ENCODE measurements at regions not wholly inside any gene's neighbourhood (a gene's known extent, or its start where the extent isn't known, plus 50 kb on each side); places are given as distances from the start of the nearest gene placed in this dataset.

DNA sequence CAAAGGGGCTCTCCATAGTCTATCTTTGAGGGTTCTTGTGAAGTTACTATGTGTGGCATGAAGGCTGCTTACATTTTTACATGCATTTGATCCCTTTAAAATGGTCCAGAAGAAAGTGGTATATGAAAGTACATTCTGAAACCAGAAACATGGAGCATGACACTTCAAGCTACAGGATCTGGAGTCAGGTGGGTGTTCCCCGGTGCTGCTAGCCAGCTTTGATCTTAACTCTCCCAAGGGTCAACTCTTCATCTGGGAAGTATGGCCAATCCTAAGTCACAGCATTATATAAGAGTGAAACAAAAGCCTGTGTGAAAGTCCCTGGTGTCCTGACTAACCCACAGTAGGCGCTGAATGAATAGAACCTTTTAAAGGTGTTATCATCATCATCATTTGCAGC, 91.0 kb upstream of the TAS2R1 start:
- DNase-seq: no peak

DNA sequence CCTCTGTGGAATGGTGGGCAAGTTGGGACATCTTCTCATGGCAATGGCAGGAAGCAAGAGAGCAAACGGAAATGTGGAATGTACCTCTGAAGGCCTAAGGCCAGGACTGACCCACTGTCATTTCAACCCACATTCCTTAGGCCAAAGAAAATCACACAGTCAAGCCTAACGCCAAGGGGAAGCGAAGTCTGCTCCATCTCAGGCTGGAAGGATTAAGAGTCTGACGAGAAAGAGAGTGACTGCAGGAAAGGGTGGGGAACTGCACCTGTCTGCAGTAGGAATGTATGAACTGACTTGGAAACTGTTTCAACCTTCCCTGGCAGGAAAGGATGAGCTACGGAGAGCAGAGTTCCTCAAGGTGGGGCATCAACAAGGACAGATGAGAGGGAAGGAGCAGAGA, 90.2 kb upstream of the TAS2R1 start:
- no peak for DNase-seq

DNA sequence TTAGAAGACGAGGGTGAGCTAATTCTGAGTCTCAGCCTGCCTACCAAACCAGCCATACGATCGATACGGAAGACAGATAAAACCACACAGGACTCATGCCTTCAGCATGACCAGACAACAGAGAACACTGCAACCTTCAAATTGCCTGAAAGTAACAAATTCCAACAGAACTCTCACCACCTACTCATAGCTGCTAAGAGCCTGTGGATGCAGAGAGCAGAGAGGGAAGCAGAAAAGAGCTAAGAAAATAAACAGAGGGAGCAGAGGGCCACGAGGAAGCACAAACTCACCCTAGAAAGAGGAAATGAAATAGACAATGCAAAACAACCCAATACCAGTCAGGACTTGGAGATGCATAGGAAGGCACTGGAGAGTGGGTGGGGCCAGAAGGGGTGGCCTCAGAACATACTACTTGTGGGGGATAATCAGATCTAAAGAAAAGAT, 86.7 kb upstream of the TAS2R1 start:
- no peak for DNase-seq

DNA sequence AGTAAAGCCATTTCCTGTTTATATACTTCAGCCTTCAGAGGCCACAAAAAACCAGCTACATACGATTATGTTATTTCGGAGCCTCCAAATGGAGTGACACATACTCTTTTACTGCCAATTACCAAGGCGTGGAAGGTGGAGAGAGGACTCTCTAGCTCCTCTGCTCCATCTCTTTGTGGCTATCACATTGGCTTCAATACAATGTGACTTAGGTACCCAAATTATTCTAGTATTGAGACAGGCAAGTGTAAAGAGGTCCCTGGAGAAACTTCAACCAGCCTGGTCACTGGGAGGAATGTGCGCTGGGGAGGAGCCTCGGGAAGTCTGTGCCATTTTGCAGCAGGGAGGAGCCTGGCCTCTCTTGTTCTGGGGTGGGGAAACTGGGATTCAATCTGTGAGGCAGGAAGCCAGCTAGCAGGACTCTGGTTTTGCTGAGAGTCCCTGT, 85.8 kb upstream of the TAS2R1 start:
- no peak for DNase-seq

DNA sequence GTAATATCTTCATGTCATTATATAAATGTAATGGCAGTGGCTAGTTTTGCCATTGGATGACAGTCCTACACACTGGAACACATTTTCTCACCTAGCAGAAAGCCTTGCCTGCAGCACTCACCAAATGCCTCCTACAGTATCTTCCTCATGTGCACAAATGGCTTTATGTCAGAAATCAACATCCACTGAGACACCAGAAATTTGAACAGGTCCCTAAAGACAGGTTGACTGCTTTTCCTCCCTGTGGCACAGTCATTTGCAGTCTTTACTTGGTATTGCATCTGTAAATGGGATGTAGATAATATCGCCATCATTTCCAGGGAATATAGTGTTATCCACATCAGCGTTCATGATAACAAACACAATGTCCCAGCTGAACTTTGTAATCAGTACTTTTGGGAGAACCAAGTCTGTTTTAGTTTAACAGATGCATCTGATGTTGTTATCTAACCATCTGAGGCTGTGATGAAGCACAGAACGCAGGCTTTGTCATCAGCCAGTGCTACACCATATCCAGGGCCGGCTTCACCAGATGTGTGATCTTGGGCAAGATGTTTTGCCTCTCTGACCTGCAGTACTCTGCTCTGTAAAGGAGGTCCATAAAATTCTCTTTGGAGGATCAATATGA, 83.9 kb upstream of the TAS2R1 start:
- DNase-seq: no peak

DNA sequence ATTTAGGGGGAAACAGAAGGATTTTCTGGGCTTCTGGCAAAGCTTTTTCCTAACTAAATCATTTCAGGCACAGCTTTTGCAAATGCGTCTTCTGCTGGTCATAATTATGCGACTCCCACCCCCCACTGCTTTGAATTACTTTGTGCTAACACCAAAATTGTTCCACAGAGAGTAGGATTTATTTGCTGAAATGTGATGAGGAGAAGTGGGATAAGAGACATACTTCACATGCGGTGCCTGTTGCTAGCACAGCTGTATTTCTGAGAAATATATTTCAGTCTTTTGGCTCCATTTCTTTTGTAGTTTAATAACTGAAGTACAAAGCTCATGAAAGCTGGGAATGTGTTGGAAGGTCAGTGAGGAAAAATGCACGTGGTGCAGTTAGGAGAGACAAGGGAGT, 83.2 kb upstream of the TAS2R1 start:
- no peak for DNase-seq

DNA sequence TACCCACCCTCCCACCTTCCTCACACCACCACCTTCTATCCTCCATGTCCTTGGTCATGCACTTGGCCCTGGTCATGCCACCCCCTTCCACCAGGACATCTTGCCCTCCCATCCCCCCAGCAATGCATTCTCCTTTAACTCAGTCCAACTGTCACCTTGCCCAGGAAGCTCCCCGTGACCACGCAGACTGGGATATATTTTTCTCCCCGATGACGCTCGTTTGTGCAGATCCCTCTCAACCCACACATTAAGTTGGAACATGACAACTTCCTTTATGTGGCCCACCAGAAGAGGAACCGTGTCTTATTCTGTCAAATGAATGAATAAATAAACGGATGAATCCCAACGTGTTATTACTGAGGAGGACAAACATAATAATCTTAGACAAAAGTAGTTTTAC, 82.8 kb upstream of the TAS2R1 start:
- DNase-seq: no peak

DNA sequence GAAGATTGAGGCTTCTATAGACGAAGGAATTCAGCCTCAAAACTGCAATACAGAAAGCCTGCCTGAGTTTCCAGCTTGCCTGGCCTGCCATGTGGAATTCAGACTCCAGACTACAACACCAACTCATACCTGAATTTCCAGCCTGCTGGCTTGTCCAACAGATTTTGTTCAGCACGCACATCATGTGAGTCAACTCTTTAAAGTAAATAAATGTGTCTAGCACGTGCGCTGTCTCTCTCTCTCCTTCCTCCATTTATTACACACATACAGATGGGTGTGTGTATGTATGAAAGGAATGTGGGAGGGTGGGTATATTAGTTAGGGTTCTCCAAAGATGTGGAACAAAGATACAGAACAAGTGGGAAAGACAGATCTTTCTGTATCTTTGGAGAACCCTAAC, 82.4 kb upstream of the TAS2R1 start:
- DNase-seq: no peak

DNA sequence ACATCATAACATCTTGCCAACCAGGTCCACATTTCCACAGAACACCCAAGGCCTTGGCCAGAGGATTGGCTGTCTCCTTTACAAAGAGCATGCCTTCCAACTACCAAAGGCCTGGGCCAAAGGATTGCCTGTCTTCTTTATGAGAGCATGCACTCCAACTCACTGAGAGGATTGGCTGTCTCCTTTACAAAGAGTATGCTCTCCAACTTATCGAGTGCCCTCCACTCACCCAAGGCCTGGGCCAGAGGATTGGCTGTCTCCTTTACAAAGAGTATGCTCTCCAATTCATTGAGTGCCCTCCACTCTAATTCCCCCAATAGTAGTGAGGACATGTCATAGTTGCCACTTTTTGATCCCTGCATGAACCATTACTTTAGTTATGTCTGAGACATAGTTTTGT, 79.9 kb upstream of the TAS2R1 start:
- no peak for DNase-seq

DNA sequence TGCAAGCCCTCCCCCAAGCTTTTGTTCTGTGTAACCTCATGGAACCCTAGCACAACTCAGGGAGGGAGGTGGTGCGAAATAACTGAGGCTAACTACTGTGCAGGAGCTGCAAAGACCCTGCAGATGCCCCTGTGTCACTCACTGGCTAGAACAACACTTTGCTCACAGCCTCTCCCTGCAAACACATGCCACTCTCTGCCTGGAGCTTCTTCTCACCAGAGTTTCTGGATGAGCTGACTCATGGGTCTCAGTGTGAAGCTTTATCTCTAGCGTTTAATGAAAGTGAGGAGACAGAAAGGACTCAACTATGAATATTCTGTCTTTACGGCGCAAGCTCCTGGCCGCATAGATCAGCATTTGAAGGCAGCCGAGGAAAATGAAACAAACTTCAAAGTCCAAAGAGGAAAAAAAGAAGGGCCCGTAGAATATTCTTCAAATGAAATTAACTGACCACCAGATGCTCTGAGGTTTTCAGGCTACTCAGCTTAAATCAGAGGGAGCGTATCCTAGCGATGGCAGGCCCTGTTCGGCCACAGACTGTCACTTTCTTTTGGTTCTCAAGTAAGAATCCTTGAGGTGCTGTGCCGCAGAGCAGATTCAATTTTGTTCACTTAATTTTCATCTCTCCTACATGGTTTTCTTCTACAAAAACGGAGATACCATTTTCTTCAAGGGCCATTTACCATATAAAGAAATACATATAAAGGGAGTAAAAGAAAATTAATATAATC, 77.7 kb upstream of the TAS2R1 start:
- DNase-seq: no peak

DNA sequence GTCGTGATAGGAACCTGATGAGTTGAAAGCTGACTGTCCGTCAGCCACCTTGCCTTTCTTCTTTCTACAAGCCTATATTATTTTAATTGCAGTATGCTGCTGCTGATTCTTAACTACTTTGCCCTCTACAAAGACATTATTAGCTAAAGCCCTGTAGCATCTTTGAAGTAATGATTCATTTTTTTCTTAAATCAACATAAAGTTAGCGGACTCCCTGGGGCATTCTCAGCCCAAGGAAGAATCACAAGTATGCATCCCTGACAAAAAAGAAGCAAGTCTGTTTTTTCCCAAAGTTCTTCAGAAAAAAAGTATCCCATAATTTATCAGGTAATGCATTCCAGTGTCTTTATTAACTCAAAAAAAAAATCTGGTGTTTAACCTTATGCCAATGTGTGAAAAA, 69.5 kb upstream of the TAS2R1 start:
- no peak for DNase-seq

DNA sequence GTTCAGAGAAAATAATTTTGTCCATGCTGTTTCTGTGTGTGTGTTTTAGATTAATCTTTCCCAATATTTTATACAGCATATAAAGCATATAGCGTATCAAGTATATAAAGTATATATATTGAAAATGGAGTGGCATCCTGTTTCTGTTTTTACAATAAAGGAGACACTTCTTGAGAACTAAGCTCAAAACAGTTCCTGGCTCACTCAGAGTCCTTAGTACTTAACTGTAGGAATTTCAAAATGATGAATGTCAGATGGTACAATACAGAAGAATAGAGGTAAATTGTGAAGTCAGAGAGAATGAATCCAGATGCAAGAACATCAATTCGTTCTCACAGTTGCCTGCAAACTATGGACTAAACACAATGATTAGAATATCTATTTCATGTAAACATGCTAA, 68.7 kb upstream of the TAS2R1 start:
- no peak for DNase-seq

DNA sequence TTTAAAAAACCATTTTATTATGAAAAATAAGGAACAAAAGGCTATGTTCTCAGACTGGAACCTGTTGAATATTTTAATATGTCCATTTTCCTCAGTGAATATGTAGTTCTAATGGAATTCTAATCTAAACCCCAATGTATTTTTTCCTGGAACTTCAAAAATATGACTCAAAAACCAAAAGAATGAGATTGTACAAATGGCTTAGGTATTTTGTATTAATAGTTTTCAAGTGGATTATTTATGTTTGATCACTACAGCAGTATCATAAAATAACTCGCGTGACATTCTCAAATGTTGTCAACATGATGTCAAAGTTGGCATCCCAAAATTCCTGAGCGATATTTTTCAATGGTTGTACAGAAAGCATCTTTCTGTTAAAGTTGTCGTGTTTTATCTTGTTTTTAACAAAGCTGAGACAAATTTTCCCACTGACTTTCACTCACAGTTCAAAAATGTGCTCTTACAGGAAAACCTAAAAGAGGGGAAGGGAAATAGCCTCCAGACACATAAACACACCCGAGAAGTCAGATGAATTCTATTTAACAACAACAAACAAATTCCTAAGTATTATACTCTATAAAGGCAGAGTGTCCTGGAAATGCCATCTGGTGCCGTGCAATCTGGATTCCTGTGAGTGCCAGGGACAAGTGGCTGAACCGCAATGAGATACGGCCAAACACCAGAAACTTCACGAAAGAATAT, 68.1 kb upstream of the TAS2R1 start:
- no peak for DNase-seq

DNA sequence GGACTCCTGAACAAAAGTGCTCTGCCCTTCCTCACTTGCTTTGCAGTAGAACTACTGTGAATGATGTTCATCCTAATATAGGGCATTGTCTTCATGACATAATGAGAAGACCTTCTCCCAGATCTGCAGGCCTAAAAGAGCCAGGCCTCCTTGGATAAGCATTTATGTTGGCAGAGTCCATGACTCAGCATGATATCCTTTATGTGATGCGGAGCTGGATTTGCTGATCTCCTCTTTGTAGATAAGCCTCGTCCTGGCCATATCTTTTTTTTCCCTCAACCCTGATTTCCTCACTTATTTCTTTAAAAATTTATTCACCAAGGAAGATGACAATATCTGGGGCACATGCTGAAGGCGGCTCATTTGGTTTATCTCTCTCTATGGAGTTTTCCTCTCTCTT, 62.4 kb upstream of the TAS2R1 start:
- no peak for DNase-seq

DNA sequence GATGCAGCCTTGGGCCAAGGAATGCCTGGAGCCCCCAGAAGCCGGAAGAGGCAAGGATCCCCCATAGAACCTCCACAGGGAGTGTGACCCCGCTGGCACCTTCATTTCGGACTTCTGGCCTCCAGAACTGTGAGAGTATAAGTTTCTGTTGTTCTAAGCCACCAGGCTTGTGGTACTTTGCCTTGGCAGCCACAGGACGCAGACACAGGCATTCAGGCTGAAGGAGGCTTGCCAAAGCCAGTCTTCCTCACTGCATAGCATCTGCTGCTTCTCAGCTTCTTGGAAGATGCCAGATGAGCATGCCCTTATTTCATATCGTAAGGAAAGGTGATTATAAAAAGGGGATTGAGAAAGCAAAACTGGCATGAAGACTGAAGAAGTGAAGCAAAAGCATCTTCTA, 61.1 kb upstream of the TAS2R1 start:
- no peak for DNase-seq

DNA sequence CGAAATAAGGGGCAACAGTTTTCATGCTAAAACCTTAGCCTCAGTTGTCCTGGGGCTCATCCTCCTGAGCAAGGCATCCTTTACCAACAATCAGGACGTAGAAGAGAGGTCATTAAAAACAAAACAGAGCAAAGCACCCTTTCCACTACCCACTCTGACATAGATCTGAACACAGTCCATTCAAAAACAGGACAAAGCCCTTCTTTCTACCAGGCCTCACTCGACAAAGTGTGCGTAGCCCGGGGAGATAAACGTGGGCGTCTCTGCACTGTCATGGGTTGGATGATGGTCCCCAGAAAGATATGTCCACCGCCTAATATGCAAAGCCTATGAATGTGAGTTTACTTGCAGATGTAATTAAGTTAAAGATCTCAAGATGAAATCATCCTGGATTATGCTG, 60.6 kb upstream of the TAS2R1 start:
- no peak for DNase-seq

DNA sequence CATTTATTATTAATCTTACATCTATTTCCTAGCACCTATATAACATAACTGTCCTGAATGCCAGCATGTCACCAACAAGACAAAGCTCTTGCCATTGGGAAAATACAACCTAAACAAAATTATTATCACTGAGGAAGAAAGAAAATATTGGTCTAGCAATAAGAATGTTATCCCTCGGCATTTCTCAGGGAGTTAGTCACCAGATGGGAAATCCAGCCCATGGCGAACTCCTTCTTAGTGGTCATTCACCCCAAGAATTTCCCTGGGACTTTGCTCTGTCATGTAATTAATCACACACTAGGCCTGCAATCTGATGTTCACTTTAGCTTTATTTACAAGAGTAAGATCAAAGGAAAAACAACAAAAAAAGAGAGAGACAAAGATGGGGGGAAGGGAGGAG, 56.1 kb upstream of the TAS2R1 start:
- DNase-seq: no peak

DNA sequence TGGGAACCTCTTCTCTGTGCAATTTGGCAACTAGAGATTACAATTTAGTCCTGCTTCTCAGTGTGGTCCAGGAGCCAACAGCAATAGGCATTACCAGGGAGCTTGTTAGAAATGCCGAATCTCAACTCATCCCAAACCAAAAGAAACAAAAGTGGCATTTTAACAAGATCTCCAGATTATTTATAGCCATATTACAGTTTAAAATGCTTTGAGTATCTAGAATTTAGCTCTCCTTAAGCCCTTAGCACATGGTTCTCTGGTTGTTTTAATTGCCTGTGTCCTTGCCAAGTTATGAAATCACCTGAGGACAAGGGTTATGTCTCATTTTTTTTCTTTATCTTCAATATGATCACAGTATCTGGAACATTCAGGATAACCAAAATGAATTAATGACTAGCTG, 51.6 kb upstream of the TAS2R1 start:
- DNase-seq: no peak
